GM18508 (cell line): ENCODE measurements at regions not wholly inside any gene's neighbourhood (a gene's known extent, or its start where the extent isn't known, plus 50 kb on each side); places are given as distances from the start of the nearest gene placed in this dataset.

ENCODE experiments used
- ATAC-seq: cut with Tn5 transposase; IDR thresholded peaks from one replicate; pipeline ENCODE4 v1.9.1; 2021; ENCODE audit warnings: moderate number of reproducible peaks; ENCODE audit not compliant: insufficient read depth, unreplicated experiment

DNA sequence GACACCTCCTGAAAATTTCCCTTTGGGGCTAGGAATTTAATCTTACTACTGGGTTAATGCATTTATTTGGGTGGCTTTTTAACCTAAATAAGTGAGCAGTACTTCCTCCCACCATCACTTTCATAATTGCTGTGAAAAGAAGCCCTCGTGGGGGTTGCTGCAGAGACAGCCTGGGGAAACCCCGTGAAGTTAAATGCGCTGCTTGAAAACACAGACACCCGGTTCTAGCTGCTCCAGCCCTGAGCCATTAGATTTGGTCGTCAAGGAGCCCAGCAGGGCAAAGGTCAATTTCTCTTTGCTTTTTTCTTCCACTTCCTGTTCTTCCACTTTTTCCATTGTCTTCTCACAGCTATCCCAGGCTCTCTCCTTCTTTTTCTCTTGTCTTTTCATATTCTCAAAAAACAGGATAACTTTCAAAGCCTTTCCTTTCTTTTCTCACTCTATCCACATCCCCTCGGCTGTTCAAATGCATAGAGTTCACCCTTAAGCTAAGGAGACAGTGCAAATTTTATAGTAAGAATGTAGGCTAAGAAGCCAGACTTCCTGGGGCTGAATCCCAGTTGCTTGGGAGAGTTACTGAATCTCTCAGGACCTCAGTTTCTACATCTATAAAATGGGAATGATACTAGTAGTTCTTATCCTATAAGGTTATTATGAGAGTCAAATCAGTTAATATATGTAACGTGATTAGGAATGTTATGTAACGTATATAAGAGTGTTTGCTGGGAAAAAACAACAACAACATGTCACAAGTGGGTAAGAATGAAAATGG is 91.5 kb upstream of the ZNF827 start:
- peak; percentile 61 for ATAC-seq

- peak; percentile 50 for ATAC-seq
Observed at GRCh38 chr4:146029147-146029546, 90.5 kb upstream of the ZNF827 start.

- ATAC-seq, result no peak
Observed at GRCh38 chr4:146027761-146028160, 89.1 kb upstream of the ZNF827 start.

- peak; percentile 93 for ATAC-seq
Observed at GRCh38 chr4:146023334-146023967, 84.8 kb upstream of the ZNF827 start.

GRCh38 chr4:146022541-146022940 is 83.9 kb upstream of the ZNF827 start:
- no peak for ATAC-seq

DNA sequence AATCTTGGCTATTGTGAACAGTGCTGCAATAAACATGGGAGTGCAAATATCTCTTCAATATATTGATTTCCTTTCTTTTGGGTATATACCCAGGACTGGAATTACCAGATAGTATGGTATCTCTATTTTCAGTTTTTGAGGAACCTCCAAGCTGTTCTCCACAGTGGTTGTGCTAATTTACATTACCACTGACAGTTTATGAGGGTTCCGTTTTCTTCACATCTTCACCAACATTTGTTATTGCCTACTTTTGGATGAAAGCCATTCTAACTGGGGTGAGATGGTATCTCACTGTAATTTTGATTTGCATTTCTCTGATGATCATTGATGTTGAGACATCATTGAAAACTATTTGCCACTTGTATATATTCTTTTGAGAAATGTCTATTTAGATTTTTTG is 79.6 kb upstream of the ZNF827 start:
- no peak for ATAC-seq

DNA sequence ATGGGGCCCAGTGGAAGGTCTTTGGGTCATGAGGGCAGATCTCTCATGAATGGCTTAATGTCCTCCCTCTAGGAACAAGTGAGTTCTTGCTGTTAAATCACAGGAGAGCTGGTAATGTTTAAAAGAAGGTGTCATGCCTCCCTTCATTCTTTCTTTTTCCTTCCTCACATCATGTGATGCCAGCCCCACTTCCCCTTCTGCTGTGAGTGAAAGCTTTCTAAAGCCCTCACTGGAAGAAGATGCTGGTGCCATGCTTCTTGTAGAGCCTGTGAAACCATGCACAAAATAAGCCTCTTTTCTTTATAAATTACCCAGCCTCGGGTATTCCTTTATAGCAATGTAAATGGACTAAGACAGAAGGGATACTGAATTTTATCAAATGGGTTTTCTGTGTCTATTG is 66.1 kb upstream of the ZNF827 start:
- no peak for ATAC-seq

- no peak for ATAC-seq
Observed at GRCh38 chr4:145988628-145989027, 50.0 kb upstream of the ZNF827 start.
